GM18951 (cell line): ENCODE measurements at regions not wholly inside any gene's neighbourhood (a gene's known extent, or its start where the extent isn't known, plus 50 kb on each side); places are given as distances from the start of the nearest gene placed in this dataset.

ENCODE experiments used
- POLR2A ChIP-seq: IDR thresholded peaks from 4 replicates; pipeline ENCODE4 v1.6.1; 2011; ENCODE audit warnings: mild to moderate bottlenecking; ENCODE audit not compliant: insufficient read length, insufficient read depth; ENCODE audit errors: extremely low read depth
- in situ Hi-C: fragments of 300-500 bp; cut with MboI; formaldehyde crosslinking; loops from one replicate; pipeline ENCODE4 v1.12.0; 2022; ENCODE audit warnings: low sequenced_read_pairs, mixed read lengths, inconsistent platforms; ENCODE audit not compliant: unreplicated experiment

GRCh38 chr6:112562301-112563231 lies 215.4 kb downstream of the RFPL4B start:
- in situ Hi-C loops: no loop called here
- TF ChIP-seq POLR2A: no peak

GRCh38 chr6:112563368-112563767 lies 216.2 kb downstream of the RFPL4B start:
- no peak for TF ChIP-seq POLR2A
- in situ Hi-C loops: no loop called here

- TF ChIP-seq POLR2A: no peak
- in situ Hi-C loops: no loop called here
Observed at GRCh38 chr6:112568066-112568465, 220.9 kb downstream of the RFPL4B start.

- in situ Hi-C loops: no loop called here
- no peak for TF ChIP-seq POLR2A
Observed at GRCh38 chr6:112571488-112572270, 224.5 kb downstream of the RFPL4B start.

- in situ Hi-C loops: no loop called here
- TF ChIP-seq POLR2A: no peak
Observed at GRCh38 chr6:112574190-112574589, 227.1 kb downstream of the RFPL4B start.

- in situ Hi-C loops: no loop called here
- no peak for TF ChIP-seq POLR2A
Observed at GRCh38 chr6:112575309-112575834, 228.2 kb downstream of the RFPL4B start.

GRCh38 chr6:112576423-112576822 lies 229.3 kb downstream of the RFPL4B start:
- TF ChIP-seq POLR2A: no peak
- in situ Hi-C loops: no loop called here

- TF ChIP-seq POLR2A: no peak
- in situ Hi-C loops: no loop called here
Observed at GRCh38 chr6:112579601-112580000, 232.5 kb downstream of the RFPL4B start.

- TF ChIP-seq POLR2A: no peak
- in situ Hi-C loops: no loop called here
Observed at GRCh38 chr6:112581015-112581414, 233.9 kb downstream of the RFPL4B start.

- in situ Hi-C loops: no loop called here
- no peak for TF ChIP-seq POLR2A
Observed at GRCh38 chr6:112590326-112590725, 243.2 kb downstream of the RFPL4B start.

- in situ Hi-C loops: no loop called here
- no peak for TF ChIP-seq POLR2A
Observed at GRCh38 chr6:112591329-112591728, 244.2 kb downstream of the RFPL4B start.

GRCh38 chr6:112592159-112592558 lies 245.0 kb downstream of the RFPL4B start:
- in situ Hi-C loops: no loop called here
- no peak for TF ChIP-seq POLR2A

- in situ Hi-C loops: no loop called here
- no peak for TF ChIP-seq POLR2A
Observed at GRCh38 chr6:112594886-112595594, 247.9 kb downstream of the RFPL4B start.
